Cardiac muscle cell (in vitro differentiated cells and primary cell): ENCODE measurements at regions not wholly inside any gene's neighbourhood (a gene's known extent, or its start where the extent isn't known, plus 50 kb on each side); places are given as distances from the start of the nearest gene placed in this dataset.

Source experiments
- DNase-seq, 2 donors: peaks; one replicate each; pipeline versions ENCODE4 v3.0.0 to v3.0.0-alpha.2; 2010 to 2017; ENCODE audit warnings: low read depth in 1 of 2, low spot score in 1 of 2
- H3K27ac ChIP-seq: fragments of 200-600 bp; sonication (generic); 2 replicates; pipeline ENCODE4 v1.5.1; 2016
- H3K27me3 ChIP-seq: fragments of 200-600 bp; sonication (generic); 2 replicates; pipeline ENCODE4 v1.6.0; 2016; ENCODE audit warnings: control low read depth
- H3K36me3 ChIP-seq: fragments of 200-600 bp; sonication (generic); 2 replicates; pipeline ENCODE4 v1.5.1; 2016; ENCODE audit warnings: control low read depth
- H3K4me1 ChIP-seq: fragments of 200-600 bp; sonication (generic); 2 replicates; pipeline ENCODE4 v1.8.1; 2017; ENCODE audit warnings: low read depth, mild to moderate bottlenecking, mixed run types
- H3K4me3 ChIP-seq: fragments of 200-600 bp; sonication (generic); 2 replicates; pipeline ENCODE4 v1.5.1; 2016; ENCODE audit warnings: mild to moderate bottlenecking
- H3K9me3 ChIP-seq: fragments of 200-600 bp; sonication (generic); 2 replicates; pipeline ENCODE4 v1.5.1; 2017; ENCODE audit warnings: low read depth, mild to moderate bottlenecking, control low read depth
- TF ChIP-seq, protein P1 (sequence below): IDR thresholded peaks from 2 replicates; pipeline ENCODE4 v1.5.1; 2012; ENCODE audit warnings: low read depth, mild to moderate bottlenecking, low read length

DNA sequence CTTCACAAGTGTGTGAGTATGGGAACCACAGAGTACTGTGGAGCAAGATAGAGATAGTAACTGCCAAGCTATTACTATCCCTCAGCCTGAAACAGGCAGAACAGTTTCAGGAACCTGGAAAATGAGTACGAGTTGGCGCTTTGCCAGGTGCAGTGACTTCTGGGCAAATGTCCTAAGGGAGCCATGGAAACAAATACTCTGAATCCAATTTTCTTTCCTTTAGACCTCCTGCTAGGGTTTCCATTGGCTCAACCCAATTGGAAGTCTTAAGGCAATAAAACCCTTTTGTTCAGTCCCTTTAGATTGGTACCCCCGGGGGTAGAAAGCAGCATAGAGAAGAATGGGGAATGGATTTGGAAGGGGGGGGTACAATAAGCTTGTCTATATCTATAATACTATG, 205.0 kb upstream of the EPHA7 start:
- H3K9me3 ChIP-seq, result peaks cover 3% of the 10 kb centered on the region
- peak; percentile 2 to 11 for DNase-seq
- no peaks in the 10 kb centered on the region for H3K27me3 ChIP-seq
- no peaks in the 10 kb centered on the region for H3K4me1 ChIP-seq
- no peak overlapping the region for H3K27ac ChIP-seq
- no peak overlapping the region for H3K4me3 ChIP-seq
- H3K36me3 ChIP-seq, result no peaks in the 10 kb centered on the region
- TF ChIP-seq, protein P1, sequence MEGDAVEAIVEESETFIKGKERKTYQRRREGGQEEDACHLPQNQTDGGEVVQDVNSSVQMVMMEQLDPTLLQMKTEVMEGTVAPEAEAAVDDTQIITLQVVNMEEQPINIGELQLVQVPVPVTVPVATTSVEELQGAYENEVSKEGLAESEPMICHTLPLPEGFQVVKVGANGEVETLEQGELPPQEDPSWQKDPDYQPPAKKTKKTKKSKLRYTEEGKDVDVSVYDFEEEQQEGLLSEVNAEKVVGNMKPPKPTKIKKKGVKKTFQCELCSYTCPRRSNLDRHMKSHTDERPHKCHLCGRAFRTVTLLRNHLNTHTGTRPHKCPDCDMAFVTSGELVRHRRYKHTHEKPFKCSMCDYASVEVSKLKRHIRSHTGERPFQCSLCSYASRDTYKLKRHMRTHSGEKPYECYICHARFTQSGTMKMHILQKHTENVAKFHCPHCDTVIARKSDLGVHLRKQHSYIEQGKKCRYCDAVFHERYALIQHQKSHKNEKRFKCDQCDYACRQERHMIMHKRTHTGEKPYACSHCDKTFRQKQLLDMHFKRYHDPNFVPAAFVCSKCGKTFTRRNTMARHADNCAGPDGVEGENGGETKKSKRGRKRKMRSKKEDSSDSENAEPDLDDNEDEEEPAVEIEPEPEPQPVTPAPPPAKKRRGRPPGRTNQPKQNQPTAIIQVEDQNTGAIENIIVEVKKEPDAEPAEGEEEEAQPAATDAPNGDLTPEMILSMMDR, result no peak

DNA sequence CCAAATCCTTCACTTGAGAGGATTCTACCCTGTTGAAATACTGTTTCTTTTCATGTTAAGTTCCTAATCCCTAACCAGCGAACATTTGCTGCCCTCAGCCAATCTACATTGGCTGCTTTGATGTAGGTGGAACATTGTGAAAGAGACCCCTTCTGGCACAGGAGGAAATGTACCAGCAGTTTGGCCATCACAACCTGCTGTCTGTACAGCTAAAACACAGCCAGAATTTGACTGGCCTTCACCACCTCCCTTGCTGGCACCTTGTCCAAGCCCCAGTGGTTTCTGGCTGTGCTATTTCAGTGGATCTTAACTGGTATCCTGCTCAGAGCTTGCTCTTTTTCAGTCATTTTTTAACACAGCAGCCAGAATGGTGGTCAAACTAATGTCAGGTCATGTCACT, 202.1 kb upstream of the EPHA7 start:
- no peak for DNase-seq
- Histone ChIP-seq H3K27me3 (no peaks in the 10 kb centered on the region), H3K4me3 (no peak overlapping the region), H3K4me1 (no peaks in the 10 kb centered on the region), H3K27ac (no peak overlapping the region), H3K9me3 (no peaks in the 10 kb centered on the region), H3K36me3 (no peaks in the 10 kb centered on the region)
- TF ChIP-seq, protein P1, result no peak

DNA sequence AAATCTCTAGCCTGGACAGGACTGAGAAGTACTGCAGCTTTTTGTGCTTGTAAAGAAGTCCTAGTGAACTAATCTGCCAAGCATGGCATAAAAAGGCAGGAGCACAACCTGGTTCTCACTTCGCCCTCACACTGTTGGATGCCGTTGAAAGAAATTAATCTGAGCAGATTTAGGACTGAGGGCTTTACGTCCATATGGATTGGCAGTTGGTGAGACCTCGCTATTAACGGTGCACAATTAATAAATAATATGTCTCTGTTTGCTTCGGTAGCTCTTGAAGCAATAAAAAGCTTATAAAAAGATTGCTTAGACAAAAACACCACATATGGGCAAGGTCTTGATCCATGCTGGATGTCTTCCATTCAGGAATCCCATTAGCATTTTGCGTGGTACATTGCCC, 185.6 kb upstream of the EPHA7 start:
- Histone ChIP-seq H3K9me3 (no peaks in the 10 kb centered on the region), H3K36me3 (no peaks in the 10 kb centered on the region), H3K27me3 (no peaks in the 10 kb centered on the region), H3K27ac (no peak overlapping the region), H3K4me1 (no peaks in the 10 kb centered on the region), H3K4me3 (no peak overlapping the region)
- DNase-seq, result no peak
- TF ChIP-seq, protein P1, result no peak

DNA sequence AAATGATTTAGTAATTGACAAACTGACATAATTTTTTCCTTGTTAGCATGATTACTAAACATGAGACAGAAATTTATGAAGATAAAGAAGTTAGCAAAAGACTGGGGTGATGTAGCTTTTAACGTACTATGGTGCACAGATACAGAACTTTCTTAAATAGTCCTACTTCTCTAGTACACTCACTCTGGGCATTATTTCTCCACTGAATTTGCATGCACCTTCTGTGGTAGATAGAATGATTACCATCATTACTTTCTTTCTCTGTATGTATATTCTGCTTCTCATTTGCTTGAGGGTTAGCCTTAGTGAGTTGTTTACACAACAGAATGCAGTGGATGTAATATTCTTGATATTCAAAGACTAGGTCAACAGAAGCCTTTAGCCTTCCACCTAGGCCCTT, 173.1 kb upstream of the EPHA7 start:
- TF ChIP-seq, protein P1, result no peak
- Histone ChIP-seq H3K4me1 (no peaks in the 10 kb centered on the region), H3K9me3 (no peaks in the 10 kb centered on the region), H3K27me3 (no peaks in the 10 kb centered on the region), H3K4me3 (no peak overlapping the region), H3K27ac (no peak overlapping the region), H3K36me3 (no peaks in the 10 kb centered on the region)
- no peak for DNase-seq

DNA sequence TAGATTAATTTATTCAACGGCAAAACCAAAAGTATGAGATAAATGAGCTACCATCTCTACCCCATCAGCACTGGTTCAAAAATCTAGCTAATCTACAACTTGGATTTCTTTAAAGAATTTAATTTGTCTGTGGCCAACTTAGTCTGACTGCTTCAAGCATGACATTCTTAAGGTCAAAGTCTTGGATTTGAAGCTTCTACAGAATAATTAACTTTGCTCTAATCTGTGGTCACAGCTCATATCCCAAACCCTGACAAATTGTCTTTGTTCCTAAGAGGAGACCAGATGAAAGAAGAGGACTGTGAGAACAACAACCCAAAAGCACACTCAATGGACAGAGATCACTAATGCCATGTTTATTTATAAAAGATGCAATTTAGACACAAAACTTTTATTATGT, 166.9 kb upstream of the EPHA7 start:
- DNase-seq, result no peak
- Histone ChIP-seq H3K27me3 (no peaks in the 10 kb centered on the region), H3K4me1 (no peaks in the 10 kb centered on the region), H3K4me3 (no peak overlapping the region), H3K9me3 (no peaks in the 10 kb centered on the region), H3K27ac (no peak overlapping the region), H3K36me3 (no peaks in the 10 kb centered on the region)
- TF ChIP-seq, protein P1, result no peak

DNA sequence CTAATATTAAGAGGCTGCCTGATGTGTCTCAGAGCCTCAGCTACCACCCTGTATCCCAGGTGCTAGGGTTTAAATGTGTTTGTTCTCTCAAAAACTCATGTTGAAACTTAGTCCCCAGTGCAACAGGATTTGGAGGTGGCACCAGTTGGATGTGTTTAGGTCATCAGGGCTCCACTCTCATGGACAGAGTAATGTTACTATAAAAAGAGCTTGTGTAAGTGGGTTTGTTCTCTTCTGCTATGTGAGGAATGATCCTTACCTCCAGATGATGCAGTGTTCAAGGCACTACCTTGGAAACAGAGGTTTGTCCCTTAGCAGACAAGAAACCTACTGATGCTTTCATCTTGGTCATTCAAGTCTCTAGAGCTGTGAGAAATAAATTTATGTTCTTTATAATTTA, 164.9 kb upstream of the EPHA7 start:
- Histone ChIP-seq H3K4me3 (no peak overlapping the region), H3K27me3 (no peaks in the 10 kb centered on the region), H3K4me1 (no peaks in the 10 kb centered on the region), H3K9me3 (no peaks in the 10 kb centered on the region), H3K36me3 (no peaks in the 10 kb centered on the region), H3K27ac (no peak overlapping the region)
- TF ChIP-seq, protein P1, result no peak
- DNase-seq, result peak in 1 of 2 donors; percentile 10
